GM12865 (cell line): ENCODE measurements at regions not wholly inside any gene's neighbourhood (a gene's known extent, or its start where the extent isn't known, plus 50 kb on each side); places are given as distances from the start of the nearest gene placed in this dataset.

Experiments
- DNase-seq: peaks from one replicate; pipeline ENCODE4 v3.0.0; 2010; ENCODE audit warnings: low read depth
- H3K4me3 ChIP-seq: 2 replicates; pipeline ENCODE4 v1.5.1; 2011; ENCODE audit warnings: mild to moderate bottlenecking, low read depth, low read length, control low read depth
- CTCF ChIP-seq: IDR thresholded peaks from 2 replicates; pipeline ENCODE4 v1.5.1; 2011; ENCODE audit warnings: low read length, control low read depth, low read depth, inconsistent platforms; ENCODE audit not compliant: insufficient read depth; ENCODE audit errors: missing control alignments

- no peak for DNase-seq
- no peak overlapping the region for H3K4me3 ChIP-seq
- TF ChIP-seq CTCF: no peak
These were observed 675.2 kb downstream of the TBC1D22A start for GRCh38 chr22:47437636-47438035.

GRCh38 chr22:47437110-47437509 lies 674.7 kb downstream of the TBC1D22A start:
- no peak for TF ChIP-seq CTCF
- no peak for DNase-seq
- no peak overlapping the region for H3K4me3 ChIP-seq

GRCh38 chr22:47435826-47436225 lies 673.4 kb downstream of the TBC1D22A start:
- no peak overlapping the region for H3K4me3 ChIP-seq
- TF ChIP-seq CTCF: no peak
- no peak for DNase-seq

- DNase-seq: no peak
- no peak overlapping the region for H3K4me3 ChIP-seq
- no peak for TF ChIP-seq CTCF
These were observed 672.7 kb downstream of the TBC1D22A start for GRCh38 chr22:47435204-47435487.

GRCh38 chr22:47434336-47435203 lies 672.1 kb downstream of the TBC1D22A start:
- no peak for DNase-seq
- TF ChIP-seq CTCF: no peak
- H3K4me3 ChIP-seq: no peak overlapping the region

GRCh38 chr22:47433627-47434026 lies 671.2 kb downstream of the TBC1D22A start:
- H3K4me3 ChIP-seq: no peak overlapping the region
- no peak for TF ChIP-seq CTCF

GRCh38 chr22:47432683-47433082 lies 670.2 kb downstream of the TBC1D22A start:
- DNase-seq: no peak
- no peak for TF ChIP-seq CTCF
- H3K4me3 ChIP-seq: no peak overlapping the region

More at GRCh38 chr22:47433627-47434026, 671.2 kb downstream of the TBC1D22A start:
- DNase-seq: no peak
